ENCODE measurements at regions not wholly inside any gene's neighbourhood (a gene's known extent, or its start where the extent isn't known, plus 50 kb on each side); places are given as distances from the start of the nearest gene placed in this dataset.

DNA sequence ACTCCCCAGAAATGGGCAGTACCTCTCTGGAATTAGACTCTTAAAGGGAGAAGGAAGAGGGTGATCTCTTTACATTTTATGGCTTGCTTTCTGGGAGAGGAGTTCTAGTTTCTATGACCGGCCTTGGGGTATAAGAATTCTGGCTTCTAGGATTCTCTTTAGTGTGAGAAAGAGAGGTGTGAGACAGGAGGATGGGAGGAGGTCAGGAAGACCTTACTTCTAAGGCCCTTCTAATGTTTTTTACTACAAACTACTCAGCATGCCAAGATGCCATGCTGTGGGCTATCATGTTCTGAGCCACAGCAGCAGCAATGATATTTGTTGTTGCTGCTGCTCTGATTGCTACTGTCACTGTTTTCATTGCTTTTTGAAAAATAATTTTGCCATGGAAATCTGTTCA lies 538.3 kb downstream of the SLITRK6 start:
- TF ChIP-seq, protein P1, sequence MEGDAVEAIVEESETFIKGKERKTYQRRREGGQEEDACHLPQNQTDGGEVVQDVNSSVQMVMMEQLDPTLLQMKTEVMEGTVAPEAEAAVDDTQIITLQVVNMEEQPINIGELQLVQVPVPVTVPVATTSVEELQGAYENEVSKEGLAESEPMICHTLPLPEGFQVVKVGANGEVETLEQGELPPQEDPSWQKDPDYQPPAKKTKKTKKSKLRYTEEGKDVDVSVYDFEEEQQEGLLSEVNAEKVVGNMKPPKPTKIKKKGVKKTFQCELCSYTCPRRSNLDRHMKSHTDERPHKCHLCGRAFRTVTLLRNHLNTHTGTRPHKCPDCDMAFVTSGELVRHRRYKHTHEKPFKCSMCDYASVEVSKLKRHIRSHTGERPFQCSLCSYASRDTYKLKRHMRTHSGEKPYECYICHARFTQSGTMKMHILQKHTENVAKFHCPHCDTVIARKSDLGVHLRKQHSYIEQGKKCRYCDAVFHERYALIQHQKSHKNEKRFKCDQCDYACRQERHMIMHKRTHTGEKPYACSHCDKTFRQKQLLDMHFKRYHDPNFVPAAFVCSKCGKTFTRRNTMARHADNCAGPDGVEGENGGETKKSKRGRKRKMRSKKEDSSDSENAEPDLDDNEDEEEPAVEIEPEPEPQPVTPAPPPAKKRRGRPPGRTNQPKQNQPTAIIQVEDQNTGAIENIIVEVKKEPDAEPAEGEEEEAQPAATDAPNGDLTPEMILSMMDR (IDR thresholded peaks at IDR 0.05): no peak
- TF ChIP-seq POLR2A (IDR thresholded peaks at IDR 0.05) (no peak), EP300 (IDR thresholded peaks at IDR 0.05) (no peak)
